ENCODE measurements at regions not wholly inside any gene's neighbourhood (a gene's known extent, or its start where the extent isn't known, plus 50 kb on each side); places are given as distances from the start of the nearest gene placed in this dataset.

- H3K4me1 ChIP-seq (replicated peaks in 1 of 2): no peaks in the 10 kb centered on the region
- H3K9me3 ChIP-seq (replicated peaks in 1 of 3): no peaks in the 10 kb centered on the region
- DNase-seq: no peak
- no peak overlapping the region for H3K4me3 ChIP-seq
- no peaks in the 10 kb centered on the region for H3K27me3 ChIP-seq
- TF ChIP-seq CTCF (IDR thresholded peaks at IDR 0.05) (no peak), POLR2A (IDR thresholded peaks at IDR 0.05) (no peak)
- intact Hi-C loops (cut with DNase I): no loop called here
- 80 to 90% (median 84%) methylated on average over 9 of the region's 9 CpGs for WGBS, 4 donors
- no peaks in the 10 kb centered on the region for H3K36me3 ChIP-seq (replicated peaks in 1 of 2)
- H3K27ac ChIP-seq: no peak overlapping the region
Measured at GRCh38 chr12:116337312-116337711, 59.8 kb upstream of the MED13L start.

- Histone ChIP-seq H3K4me3 (no peak overlapping the region), H3K27me3 (no peaks in the 10 kb centered on the region), H3K27ac (no peak overlapping the region), H3K9me3 (replicated peaks in 1 of 3) (no peaks in the 10 kb centered on the region), H3K36me3 (replicated peaks in 1 of 2) (no peaks in the 10 kb centered on the region), H3K4me1 (replicated peaks in 1 of 2) (no peaks in the 10 kb centered on the region)
- no peak for TF ChIP-seq CTCF (IDR thresholded peaks at IDR 0.05)
- no peak for TF ChIP-seq POLR2A (IDR thresholded peaks at IDR 0.05)
- no peak for DNase-seq
- intact Hi-C loops (cut with DNase I): no loop called here
- WGBS, 4 donors: 80 to 85% (median 83%) methylated on average over 10 to 11 of the region's 11 CpGs
Measured at GRCh38 chr12:116338064-116338846, 60.8 kb upstream of the MED13L start.

- no peaks in the 10 kb centered on the region for H3K9me3 ChIP-seq (replicated peaks in 1 of 3)
- intact Hi-C loops (cut with DNase I): no loop called here
- H3K4me1 ChIP-seq (replicated peaks in 1 of 2): no peaks in the 10 kb centered on the region
- no peak overlapping the region for H3K27ac ChIP-seq
- no peaks in the 10 kb centered on the region for H3K27me3 ChIP-seq
- H3K36me3 ChIP-seq (replicated peaks in 1 of 2): no peaks in the 10 kb centered on the region
- WGBS, 4 donors: 96 to 100% (median 98%) methylated on average over 3 of the region's 3 CpGs
- no peak for DNase-seq
- TF ChIP-seq POLR2A (IDR thresholded peaks at IDR 0.05) (no peak), CTCF (IDR thresholded peaks at IDR 0.05) (no peak)
- H3K4me3 ChIP-seq: no peak overlapping the region
Measured at GRCh38 chr12:116339062-116339461, 61.6 kb upstream of the MED13L start.

GRCh38 chr12:116339800-116340371 is 62.4 kb upstream of the MED13L start:
- H3K4me3 ChIP-seq: no peak overlapping the region
- WGBS, 4 donors: 79 to 92% (median 87%) methylated on average over 3 of the region's 3 CpGs
- H3K9me3 ChIP-seq (replicated peaks in 1 of 3): no peaks in the 10 kb centered on the region
- no peaks in the 10 kb centered on the region for H3K27me3 ChIP-seq
- no peaks in the 10 kb centered on the region for H3K4me1 ChIP-seq (replicated peaks in 1 of 2)
- H3K27ac ChIP-seq: no peak overlapping the region
- no peak for DNase-seq
- no peak for TF ChIP-seq CTCF (IDR thresholded peaks at IDR 0.05)
- TF ChIP-seq POLR2A (IDR thresholded peaks at IDR 0.05): no peak
- no peaks in the 10 kb centered on the region for H3K36me3 ChIP-seq (replicated peaks in 1 of 2)
- intact Hi-C loops (cut with DNase I): no loop called here

All from adrenal gland (tissue), 9 donors.